ENCODE measurements at regions not wholly inside any gene's neighbourhood (a gene's known extent, or its start where the extent isn't known, plus 50 kb on each side); places are given as distances from the start of the nearest gene placed in this dataset.

DNA sequence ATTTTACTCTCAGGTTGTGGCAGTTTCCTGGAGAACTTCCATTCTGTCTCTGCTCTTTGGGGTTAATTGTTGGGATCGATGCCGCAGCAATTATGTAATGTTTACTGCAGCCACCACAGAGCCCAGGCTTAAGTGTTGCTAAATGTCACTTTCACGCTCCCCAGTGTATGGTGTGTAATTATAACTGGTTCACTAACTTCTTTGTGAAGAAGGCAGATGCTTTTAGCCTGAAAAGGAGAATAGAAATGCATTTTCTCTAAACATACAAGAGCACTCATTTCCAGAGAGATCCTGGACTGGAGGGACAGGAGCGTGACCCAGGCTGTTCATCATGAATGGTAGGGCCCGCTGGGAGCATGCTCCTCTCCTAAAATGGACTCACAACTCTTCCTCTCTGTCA lies 132.2 kb upstream of the PLET1 start:
- no peak overlapping the region for H3K4me3 ChIP-seq (ENCODE audit: insufficient read depth, low read length)
- H2AFZ ChIP-seq (ENCODE audit: low read length): no peak overlapping the region
- TF ChIP-seq, protein P1, sequence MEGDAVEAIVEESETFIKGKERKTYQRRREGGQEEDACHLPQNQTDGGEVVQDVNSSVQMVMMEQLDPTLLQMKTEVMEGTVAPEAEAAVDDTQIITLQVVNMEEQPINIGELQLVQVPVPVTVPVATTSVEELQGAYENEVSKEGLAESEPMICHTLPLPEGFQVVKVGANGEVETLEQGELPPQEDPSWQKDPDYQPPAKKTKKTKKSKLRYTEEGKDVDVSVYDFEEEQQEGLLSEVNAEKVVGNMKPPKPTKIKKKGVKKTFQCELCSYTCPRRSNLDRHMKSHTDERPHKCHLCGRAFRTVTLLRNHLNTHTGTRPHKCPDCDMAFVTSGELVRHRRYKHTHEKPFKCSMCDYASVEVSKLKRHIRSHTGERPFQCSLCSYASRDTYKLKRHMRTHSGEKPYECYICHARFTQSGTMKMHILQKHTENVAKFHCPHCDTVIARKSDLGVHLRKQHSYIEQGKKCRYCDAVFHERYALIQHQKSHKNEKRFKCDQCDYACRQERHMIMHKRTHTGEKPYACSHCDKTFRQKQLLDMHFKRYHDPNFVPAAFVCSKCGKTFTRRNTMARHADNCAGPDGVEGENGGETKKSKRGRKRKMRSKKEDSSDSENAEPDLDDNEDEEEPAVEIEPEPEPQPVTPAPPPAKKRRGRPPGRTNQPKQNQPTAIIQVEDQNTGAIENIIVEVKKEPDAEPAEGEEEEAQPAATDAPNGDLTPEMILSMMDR (IDR thresholded peaks at IDR 0.05; ENCODE audit: extremely low read depth, low read depth, low read length): no peak

DNA sequence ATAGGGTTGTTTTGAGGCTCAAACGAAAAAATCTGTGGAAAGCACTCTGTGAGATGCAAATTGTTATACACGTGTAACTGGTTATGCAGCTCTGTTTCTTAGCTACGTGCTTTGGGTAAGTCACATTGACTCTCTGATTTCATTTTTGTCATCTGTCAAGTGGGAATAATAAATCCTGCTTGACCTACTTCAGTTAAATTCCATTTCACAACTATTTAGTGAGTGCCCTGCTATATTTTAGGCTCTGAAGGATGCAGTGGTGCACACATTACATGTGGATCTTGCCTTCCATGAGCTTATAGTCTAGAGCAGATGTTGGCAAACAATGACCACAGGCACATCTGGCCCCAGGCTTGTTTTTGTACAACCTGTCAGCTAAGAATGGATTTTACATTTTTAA lies 133.6 kb upstream of the PLET1 start:
- no peaks in the 10 kb centered on the region for H3K79me2 ChIP-seq (ENCODE audit: insufficient read depth, low read length)
- H2AFZ ChIP-seq (ENCODE audit: low read length): no peak overlapping the region
- TF ChIP-seq, protein P1 (IDR thresholded peaks at IDR 0.05; ENCODE audit: extremely low read depth, low read depth, low read length): no peak
- no peak overlapping the region for H3K4me3 ChIP-seq (ENCODE audit: insufficient read depth, low read length)
- H3K4me2 ChIP-seq (ENCODE audit: insufficient read depth, low read length): no peak overlapping the region
- H3K9me3 ChIP-seq (ENCODE audit: low read depth, low read length): no peaks in the 10 kb centered on the region
- no peak overlapping the region for H3K27ac ChIP-seq (ENCODE audit: low read depth, low read length)
- H3K4me1 ChIP-seq (ENCODE audit: insufficient read depth, low read length): no peaks in the 10 kb centered on the region
- no peaks in the 10 kb centered on the region for H4K20me1 ChIP-seq (ENCODE audit: insufficient read depth, low read length)
- H3K36me3 ChIP-seq (ENCODE audit: insufficient read depth, low read length): no peaks in the 10 kb centered on the region
- no peak for DNase-seq (ENCODE audit: insufficient read length, low spot score, missing footprints)
- H3K27me3 ChIP-seq (ENCODE audit: insufficient read depth, low read length): no peaks in the 10 kb centered on the region

More for the DNA sequence above, 132.2 kb upstream of the PLET1 start:
- H3K27me3 ChIP-seq (ENCODE audit: insufficient read depth, low read length): no peaks in the 10 kb centered on the region
- H4K20me1 ChIP-seq (ENCODE audit: insufficient read depth, low read length): no peaks in the 10 kb centered on the region
- no peaks in the 10 kb centered on the region for H3K9me3 ChIP-seq (ENCODE audit: low read depth, low read length)
- no peaks in the 10 kb centered on the region for H3K36me3 ChIP-seq (ENCODE audit: insufficient read depth, low read length)
- H3K27ac ChIP-seq (ENCODE audit: low read depth, low read length): no peak overlapping the region
- H3K4me2 ChIP-seq (ENCODE audit: insufficient read depth, low read length): no peak overlapping the region
- no peaks in the 10 kb centered on the region for H3K4me1 ChIP-seq (ENCODE audit: insufficient read depth, low read length)
- H3K79me2 ChIP-seq (ENCODE audit: insufficient read depth, low read length): no peaks in the 10 kb centered on the region
- DNase-seq (ENCODE audit: insufficient read length, low spot score, missing footprints): no peak

DNA sequence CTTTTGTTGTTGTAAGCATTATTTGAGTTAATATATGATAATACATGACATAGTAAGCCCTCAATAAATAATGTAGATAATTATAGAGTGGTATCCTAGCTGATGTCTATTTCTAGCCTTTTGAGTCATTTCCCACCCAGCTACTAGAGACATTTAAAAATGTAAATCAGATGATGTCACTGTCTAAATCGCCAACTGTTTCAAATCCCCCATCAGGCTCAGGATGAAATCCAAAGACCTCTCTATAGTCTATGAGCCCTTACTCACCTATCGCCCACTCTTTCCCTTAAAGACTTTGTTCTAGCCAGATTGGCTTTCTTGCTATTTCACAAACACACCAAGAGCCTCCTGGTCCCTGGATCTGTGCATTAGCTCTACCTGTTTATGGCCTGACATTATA lies 135.4 kb upstream of the PLET1 start:
- Histone ChIP-seq H3K27ac (ENCODE audit: low read depth, low read length) (no peak overlapping the region), H3K4me2 (ENCODE audit: insufficient read depth, low read length) (no peak overlapping the region), H3K4me1 (ENCODE audit: insufficient read depth, low read length) (no peaks in the 10 kb centered on the region), H4K20me1 (ENCODE audit: insufficient read depth, low read length) (no peaks in the 10 kb centered on the region), H3K27me3 (ENCODE audit: insufficient read depth, low read length) (no peaks in the 10 kb centered on the region), H3K79me2 (ENCODE audit: insufficient read depth, low read length) (no peaks in the 10 kb centered on the region), H3K9me3 (ENCODE audit: low read depth, low read length) (no peaks in the 10 kb centered on the region), H3K36me3 (ENCODE audit: insufficient read depth, low read length) (no peaks in the 10 kb centered on the region), H3K4me3 (ENCODE audit: insufficient read depth, low read length) (no peak overlapping the region), H2AFZ (ENCODE audit: low read length) (no peak overlapping the region)
- DNase-seq (ENCODE audit: insufficient read length, low spot score, missing footprints): no peak
- TF ChIP-seq, protein P1 (IDR thresholded peaks at IDR 0.05; ENCODE audit: extremely low read depth, low read depth, low read length): no peak

DNA sequence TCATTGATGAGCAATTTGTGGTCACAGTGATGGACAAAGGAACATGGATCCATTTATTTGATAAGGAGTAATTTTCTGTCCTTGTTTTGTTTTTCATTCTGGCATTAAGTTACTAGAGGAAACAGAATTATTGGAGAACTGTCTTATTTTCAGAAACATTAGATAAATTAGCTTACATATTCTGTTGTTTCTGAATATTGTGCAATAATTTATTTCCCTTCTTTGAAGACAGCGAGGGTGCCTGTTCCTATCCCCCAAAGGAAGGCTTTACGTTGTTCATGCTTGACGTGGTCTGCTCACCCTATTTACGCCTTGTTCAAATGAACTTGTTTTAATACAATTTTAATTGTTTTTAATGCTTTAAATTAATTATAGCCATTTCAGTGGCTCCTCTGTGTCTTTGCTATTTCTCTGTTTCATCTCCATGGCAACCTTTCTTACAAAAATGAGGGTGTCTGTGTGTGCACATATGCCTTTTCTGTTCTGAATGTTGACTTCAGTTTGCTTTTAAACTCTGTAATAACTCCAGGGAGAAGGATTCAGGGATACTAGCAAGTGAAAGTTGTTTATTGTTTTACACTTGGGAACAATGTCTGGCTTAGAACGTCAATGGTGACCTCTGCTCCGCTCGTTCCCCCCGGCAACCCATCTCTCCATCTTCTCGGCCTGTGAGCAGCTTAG lies 138.3 kb upstream of the PLET1 start:
- no peak overlapping the region for H3K4me3 ChIP-seq (ENCODE audit: insufficient read depth, low read length)
- H4K20me1 ChIP-seq (ENCODE audit: insufficient read depth, low read length): no peaks in the 10 kb centered on the region
- no peak overlapping the region for H2AFZ ChIP-seq (ENCODE audit: low read length)
- H3K9me3 ChIP-seq (ENCODE audit: low read depth, low read length): no peaks in the 10 kb centered on the region
- no peak overlapping the region for H3K4me2 ChIP-seq (ENCODE audit: insufficient read depth, low read length)
- H3K79me2 ChIP-seq (ENCODE audit: insufficient read depth, low read length): no peaks in the 10 kb centered on the region
- H3K4me1 ChIP-seq (ENCODE audit: insufficient read depth, low read length): no peaks in the 10 kb centered on the region
- no peaks in the 10 kb centered on the region for H3K27me3 ChIP-seq (ENCODE audit: insufficient read depth, low read length)
- H3K36me3 ChIP-seq (ENCODE audit: insufficient read depth, low read length): no peaks in the 10 kb centered on the region
- H3K27ac ChIP-seq (ENCODE audit: low read depth, low read length): no peak overlapping the region
- TF ChIP-seq, protein P1 (IDR thresholded peaks at IDR 0.05; ENCODE audit: extremely low read depth, low read depth, low read length): no peak
- no peak for DNase-seq (ENCODE audit: insufficient read length, low spot score, missing footprints)

Measured in osteoblast (primary cell).